Astrocyte (in vitro differentiated cells and primary cell): ENCODE measurements at regions not wholly inside any gene's neighbourhood (a gene's known extent, or its start where the extent isn't known, plus 50 kb on each side); places are given as distances from the start of the nearest gene placed in this dataset.
"Not testable (repeated sequence)": the region's sequence is repeated elsewhere in the genome, so short reads cannot be mapped to it uniquely, and the experiment has no call there.

Experiments
- CTCF ChIP-seq: IDR thresholded peaks from 2 replicates; pipeline ENCODE4 v1.5.1; 2011; ENCODE audit warnings: low read depth, mild to moderate bottlenecking, inconsistent platforms, low read length, moderate library complexity; ENCODE audit not compliant: insufficient read depth
- EZH2 ChIP-seq: IDR thresholded peaks from 2 replicates; pipeline ENCODE4 v1.6.1; 2012; ENCODE audit warnings: mild to moderate bottlenecking, low read length, inconsistent platforms; ENCODE audit not compliant: insufficient read depth

GRCh38 chr9:42470577-42470976 lies 287.1 kb downstream of the SPATA31A6 start:
- TF ChIP-seq CTCF, EZH2: not testable (repeated sequence)
